ENCODE measurements at regions not wholly inside any gene's neighbourhood (a gene's known extent, or its start where the extent isn't known, plus 50 kb on each side); places are given as distances from the start of the nearest gene placed in this dataset.

DNA sequence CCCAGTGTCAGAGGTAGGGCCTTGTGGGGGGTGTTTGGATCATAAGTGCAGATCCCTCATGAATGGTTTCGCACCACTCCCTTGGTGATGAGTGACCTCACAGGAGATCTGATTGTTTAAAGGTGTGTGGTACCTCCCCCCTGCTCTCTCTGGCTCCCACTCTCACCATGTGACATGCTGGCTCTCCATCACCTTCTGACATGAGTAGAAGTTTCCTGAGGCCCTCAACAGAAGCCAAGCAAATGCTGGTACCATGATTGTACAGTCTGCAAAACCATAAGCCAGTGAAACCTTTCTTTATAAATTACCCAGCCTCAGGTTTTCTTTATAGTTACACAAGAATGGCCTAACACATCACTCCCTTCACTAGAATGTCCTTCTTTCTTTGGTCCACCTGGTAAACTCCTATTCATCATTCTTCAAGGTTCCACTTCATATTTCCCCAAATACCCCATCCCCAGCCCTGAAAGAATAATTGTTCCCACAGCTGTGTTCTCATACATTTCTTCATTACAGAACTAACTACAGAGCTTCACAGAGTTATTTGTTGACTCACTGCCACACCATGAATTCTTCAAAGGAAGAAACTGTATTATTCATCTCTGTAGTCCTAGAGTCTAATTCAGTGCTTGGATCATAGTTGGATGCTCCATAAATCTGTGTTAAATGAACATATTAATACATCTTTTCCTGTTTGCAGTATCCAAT, 81.2 kb upstream of the STK17B start:
- Histone ChIP-seq H2AFZ (ENCODE audit: low read length) (no peak overlapping the region), H3K27me3 (ENCODE audit: low read length) (no peaks in the 10 kb centered on the region), H4K20me1 (ENCODE audit: insufficient read depth, low read depth, low read length) (no peaks in the 10 kb centered on the region), H3K9ac (ENCODE audit: low read length) (no peak overlapping the region), H3K4me1 (ENCODE audit: low read length) (peaks cover 33% of the 10 kb centered on the region), H3K4me3 (ENCODE audit: low read length) (no peak overlapping the region), H3K27ac (ENCODE audit: low read length) (no peak overlapping the region), H3K9me2 (replicated peaks; ENCODE audit: insufficient read depth, low read length) (no peaks in the 10 kb centered on the region), H3K9me3 (ENCODE audit: low read length) (no peaks in the 10 kb centered on the region), H3K4me2 (ENCODE audit: low read depth, low read length, poor library complexity, severe bottlenecking) (no peak overlapping the region), H3K36me3 (ENCODE audit: insufficient read depth, low read length) (no peaks in the 10 kb centered on the region), H3K79me2 (ENCODE audit: low read length) (no peaks in the 10 kb centered on the region)
- no peak for DNase-seq

DNA sequence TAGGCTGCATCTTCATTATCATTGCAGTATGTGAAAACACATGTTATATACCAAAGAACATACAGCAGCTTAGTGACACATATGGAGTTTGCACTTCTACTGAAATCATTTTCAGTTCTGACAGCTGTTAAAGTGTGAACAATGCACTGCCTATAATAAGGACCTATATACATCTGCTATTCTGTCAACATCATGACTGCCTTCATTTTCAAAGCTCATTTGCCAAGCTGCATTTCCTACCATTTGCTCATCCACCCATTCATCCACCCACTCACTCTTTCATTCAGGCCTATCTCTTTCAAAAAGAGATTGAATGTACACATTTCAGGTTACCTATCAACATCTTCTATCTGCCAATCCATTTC, 81.7 kb upstream of the STK17B start:
- Histone ChIP-seq H3K9me2 (replicated peaks; ENCODE audit: insufficient read depth, low read length) (no peaks in the 10 kb centered on the region), H4K20me1 (ENCODE audit: insufficient read depth, low read depth, low read length) (no peaks in the 10 kb centered on the region), H3K27me3 (ENCODE audit: low read length) (no peaks in the 10 kb centered on the region), H3K79me2 (ENCODE audit: low read length) (no peaks in the 10 kb centered on the region), H3K9me3 (ENCODE audit: low read length) (no peaks in the 10 kb centered on the region), H2AFZ (ENCODE audit: low read length) (no peak overlapping the region; the same call in 1 of the 2 replicates), H3K4me3 (ENCODE audit: low read length) (no peak overlapping the region), H3K27ac (ENCODE audit: low read length) (no peak overlapping the region), H3K36me3 (ENCODE audit: insufficient read depth, low read length) (no peaks in the 10 kb centered on the region), H3K4me2 (ENCODE audit: low read depth, low read length, poor library complexity, severe bottlenecking) (no peak overlapping the region), H3K9ac (ENCODE audit: low read length) (no peak overlapping the region), H3K4me1 (ENCODE audit: low read length) (peaks cover 27% of the 10 kb centered on the region)
- no peak for DNase-seq

DNA sequence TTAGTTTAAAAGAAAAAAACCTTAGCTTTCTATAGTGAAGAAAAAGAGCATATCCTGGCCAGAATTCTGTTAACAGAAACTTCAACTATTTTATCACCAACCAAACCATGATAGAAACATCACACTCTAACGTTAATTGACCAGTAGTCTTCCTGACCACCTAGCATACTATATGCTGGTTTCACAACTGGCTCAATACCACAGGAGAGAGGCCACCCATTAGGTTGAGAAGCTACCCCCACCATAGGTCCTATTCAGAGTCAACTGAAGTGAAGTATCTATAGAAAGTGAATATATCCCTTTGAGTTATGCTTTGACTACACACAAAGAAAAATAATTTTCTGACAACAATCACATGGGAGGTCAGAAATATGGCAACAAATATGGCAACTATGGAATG, 85.2 kb upstream of the STK17B start:
- no peak overlapping the region for H2AFZ ChIP-seq (ENCODE audit: low read length)
- no peaks in the 10 kb centered on the region for H3K9me3 ChIP-seq (ENCODE audit: low read length)
- no peaks in the 10 kb centered on the region for H3K79me2 ChIP-seq (ENCODE audit: low read length)
- H3K36me3 ChIP-seq (ENCODE audit: insufficient read depth, low read length): no peaks in the 10 kb centered on the region
- peaks cover 14% of the 10 kb centered on the region for H3K4me1 ChIP-seq (ENCODE audit: low read length)
- no peak overlapping the region for H3K27ac ChIP-seq (ENCODE audit: low read length)
- no peak overlapping the region for H3K4me2 ChIP-seq (ENCODE audit: low read depth, low read length, poor library complexity, severe bottlenecking)
- DNase-seq: no peak
- no peak overlapping the region for H3K9ac ChIP-seq (ENCODE audit: low read length)
- no peak overlapping the region for H3K4me3 ChIP-seq (ENCODE audit: low read length)
- no peaks in the 10 kb centered on the region for H3K9me2 ChIP-seq (replicated peaks; ENCODE audit: insufficient read depth, low read length)
- H4K20me1 ChIP-seq (ENCODE audit: insufficient read depth, low read depth, low read length): no peaks in the 10 kb centered on the region
- H3K27me3 ChIP-seq (ENCODE audit: low read length): no peaks in the 10 kb centered on the region

DNA sequence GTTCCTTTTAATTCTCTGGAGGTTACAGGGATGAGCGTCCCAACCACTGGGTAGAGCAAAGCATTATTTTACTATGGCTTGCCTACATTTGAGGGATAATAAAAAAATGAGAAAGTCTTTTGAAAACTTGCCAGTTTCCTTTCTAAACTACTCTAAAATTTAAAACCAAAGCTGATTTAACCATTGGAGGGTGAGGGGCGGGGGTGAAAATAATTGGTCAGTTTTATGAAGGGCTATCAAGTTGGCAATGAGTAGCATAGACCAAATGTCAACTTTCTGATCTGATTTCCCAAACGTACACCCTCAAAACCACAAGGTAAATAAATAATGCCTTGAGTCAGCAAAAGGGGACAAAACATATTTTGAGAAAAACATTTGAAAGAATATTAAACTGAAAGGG, 85.7 kb upstream of the STK17B start:
- Histone ChIP-seq H3K79me2 (ENCODE audit: low read length) (no peaks in the 10 kb centered on the region), H3K36me3 (ENCODE audit: insufficient read depth, low read length) (no peaks in the 10 kb centered on the region), H3K4me3 (ENCODE audit: low read length) (no peak overlapping the region), H3K9me2 (replicated peaks; ENCODE audit: insufficient read depth, low read length) (no peaks in the 10 kb centered on the region), H2AFZ (ENCODE audit: low read length) (no peak overlapping the region), H3K27ac (ENCODE audit: low read length) (no peak overlapping the region), H3K9ac (ENCODE audit: low read length) (no peak overlapping the region), H4K20me1 (ENCODE audit: insufficient read depth, low read depth, low read length) (no peaks in the 10 kb centered on the region), H3K4me1 (ENCODE audit: low read length) (peaks cover 14% of the 10 kb centered on the region), H3K27me3 (ENCODE audit: low read length) (no peaks in the 10 kb centered on the region), H3K4me2 (ENCODE audit: low read depth, low read length, poor library complexity, severe bottlenecking) (no peak overlapping the region), H3K9me3 (ENCODE audit: low read length) (no peaks in the 10 kb centered on the region)
- no peak for DNase-seq

DNA sequence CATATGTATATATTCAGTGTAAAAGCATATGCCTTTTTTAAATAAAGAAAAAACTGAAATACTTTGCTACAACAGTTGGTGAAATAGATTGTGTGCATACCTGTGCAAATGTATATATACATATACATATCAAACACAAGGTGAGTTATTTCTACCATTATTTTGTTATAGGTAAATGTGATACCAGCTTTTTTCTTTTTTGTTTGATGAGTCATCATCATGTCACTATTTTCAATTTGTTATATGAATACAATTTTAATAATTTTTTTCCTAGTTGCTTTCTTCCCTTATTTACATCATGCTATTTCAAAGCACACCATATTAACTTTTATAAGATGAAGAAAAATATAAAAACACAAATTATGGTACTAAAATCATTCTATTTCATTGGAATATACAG, 87.0 kb upstream of the STK17B start:
- no peak for DNase-seq
- Histone ChIP-seq H4K20me1 (ENCODE audit: insufficient read depth, low read depth, low read length) (no peaks in the 10 kb centered on the region), H2AFZ (ENCODE audit: low read length) (no peak overlapping the region), H3K4me1 (ENCODE audit: low read length) (peaks cover 24% of the 10 kb centered on the region), H3K36me3 (ENCODE audit: insufficient read depth, low read length) (no peaks in the 10 kb centered on the region), H3K9me2 (replicated peaks; ENCODE audit: insufficient read depth, low read length) (no peaks in the 10 kb centered on the region), H3K27me3 (ENCODE audit: low read length) (no peaks in the 10 kb centered on the region), H3K4me2 (ENCODE audit: low read depth, low read length, poor library complexity, severe bottlenecking) (no peak overlapping the region), H3K9me3 (ENCODE audit: low read length) (no peaks in the 10 kb centered on the region), H3K4me3 (ENCODE audit: low read length) (no peak overlapping the region), H3K9ac (ENCODE audit: low read length) (no peak overlapping the region), H3K79me2 (ENCODE audit: low read length) (no peaks in the 10 kb centered on the region), H3K27ac (ENCODE audit: low read length) (no peak overlapping the region)

DNA sequence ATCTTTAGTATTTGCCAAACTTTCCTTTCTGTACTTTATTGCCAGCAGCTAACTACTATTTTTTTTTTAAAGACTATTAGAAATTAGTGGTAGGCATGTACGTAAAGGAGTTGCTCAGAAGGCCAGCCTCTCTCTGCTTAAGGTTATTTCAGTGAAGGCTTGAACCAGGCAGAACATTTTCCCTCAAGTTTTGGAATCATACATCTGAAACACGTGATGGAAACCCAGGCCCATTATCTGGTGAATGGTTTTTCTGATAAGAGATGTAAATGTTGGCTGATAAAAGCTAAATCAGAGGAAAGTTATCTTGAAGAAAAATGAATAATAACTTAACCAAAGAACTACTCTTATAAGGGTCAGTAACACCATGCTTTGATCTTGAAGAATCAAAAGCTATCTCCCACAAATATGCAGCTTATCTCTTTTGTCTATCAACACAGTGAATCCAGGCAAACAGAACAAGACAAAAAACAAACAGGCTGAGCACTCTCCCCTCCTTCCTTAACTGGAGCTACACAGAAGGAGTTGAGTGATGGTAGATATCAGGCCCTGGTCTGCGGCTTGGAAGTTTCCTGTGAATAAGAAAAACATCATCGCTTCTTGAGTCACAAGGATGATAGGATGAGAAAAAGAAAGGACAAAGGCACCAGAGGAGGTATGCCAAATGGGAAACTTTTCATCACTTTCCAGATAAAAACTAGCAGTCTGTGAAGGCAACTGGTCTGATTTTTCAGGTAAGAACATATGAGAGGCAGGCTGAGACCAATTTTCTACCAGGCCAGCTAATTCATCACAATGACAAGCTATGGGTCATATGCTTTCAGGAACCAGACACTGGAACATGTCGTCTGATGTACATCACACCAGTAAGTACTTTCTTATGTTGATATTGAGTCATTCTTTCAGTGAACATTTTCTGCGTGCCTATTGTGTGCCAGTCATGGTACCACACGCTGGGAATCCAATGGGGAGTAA, 88.4 kb upstream of the STK17B start:
- H3K4me2 ChIP-seq (ENCODE audit: low read depth, low read length, poor library complexity, severe bottlenecking): peak overlapping the region; percentile 10
- no peaks in the 10 kb centered on the region for H3K9me2 ChIP-seq (replicated peaks; ENCODE audit: insufficient read depth, low read length)
- H3K4me1 ChIP-seq (ENCODE audit: low read length): peaks cover 37% of the 10 kb centered on the region
- no peaks in the 10 kb centered on the region for H3K79me2 ChIP-seq (ENCODE audit: low read length)
- no peaks in the 10 kb centered on the region for H3K36me3 ChIP-seq (ENCODE audit: insufficient read depth, low read length)
- no peaks in the 10 kb centered on the region for H3K27me3 ChIP-seq (ENCODE audit: low read length)
- H3K9ac ChIP-seq (ENCODE audit: low read length): no peak overlapping the region
- peak overlapping the region; percentile 59 for H2AFZ ChIP-seq (ENCODE audit: low read length)
- H3K9me3 ChIP-seq (ENCODE audit: low read length): no peaks in the 10 kb centered on the region
- no peak overlapping the region for H3K27ac ChIP-seq (ENCODE audit: low read length)
- no peaks in the 10 kb centered on the region for H4K20me1 ChIP-seq (ENCODE audit: insufficient read depth, low read depth, low read length)
- H3K4me3 ChIP-seq (ENCODE audit: low read length): 0 out of 2 replicates have a peak overlapping the region, but pooled peaks have one; percentile 7
- no peak for DNase-seq

DNA sequence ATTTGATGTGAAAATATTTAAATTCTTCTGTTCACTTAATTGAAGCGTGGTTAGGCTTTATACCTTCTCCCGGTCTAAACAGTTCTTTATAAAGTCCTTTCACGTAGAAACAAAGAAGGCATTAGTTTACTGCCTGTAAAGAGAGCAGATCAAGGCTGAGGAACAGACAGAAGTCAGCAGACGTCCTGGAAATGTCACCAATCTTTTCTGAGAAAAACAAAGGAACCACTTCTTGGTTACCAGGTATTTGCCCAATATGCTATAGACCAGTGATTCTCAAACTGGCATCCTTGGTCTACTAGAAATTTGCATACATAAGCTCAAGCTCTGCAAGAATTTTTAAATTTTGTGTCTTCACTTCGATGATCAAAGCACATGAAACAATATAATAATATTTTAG, 89.2 kb upstream of the STK17B start:
- no peak for DNase-seq
- no peaks in the 10 kb centered on the region for H3K36me3 ChIP-seq (ENCODE audit: insufficient read depth, low read length)
- H3K9me2 ChIP-seq (replicated peaks; ENCODE audit: insufficient read depth, low read length): no peaks in the 10 kb centered on the region
- no peak overlapping the region for H3K27ac ChIP-seq (ENCODE audit: low read length)
- H3K4me2 ChIP-seq (ENCODE audit: low read depth, low read length, poor library complexity, severe bottlenecking): peak overlapping the region; percentile 10
- no peaks in the 10 kb centered on the region for H3K79me2 ChIP-seq (ENCODE audit: low read length)
- 0 out of 2 replicates have a peak overlapping the region, but pooled peaks have one; percentile 7 for H3K4me3 ChIP-seq (ENCODE audit: low read length)
- peak overlapping the region; percentile 59 for H2AFZ ChIP-seq (ENCODE audit: low read length)
- H3K9ac ChIP-seq (ENCODE audit: low read length): no peak overlapping the region
- H3K27me3 ChIP-seq (ENCODE audit: low read length): no peaks in the 10 kb centered on the region
- H3K9me3 ChIP-seq (ENCODE audit: low read length): no peaks in the 10 kb centered on the region
- no peaks in the 10 kb centered on the region for H4K20me1 ChIP-seq (ENCODE audit: insufficient read depth, low read depth, low read length)
- H3K4me1 ChIP-seq (ENCODE audit: low read length): peaks cover 39% of the 10 kb centered on the region

DNA sequence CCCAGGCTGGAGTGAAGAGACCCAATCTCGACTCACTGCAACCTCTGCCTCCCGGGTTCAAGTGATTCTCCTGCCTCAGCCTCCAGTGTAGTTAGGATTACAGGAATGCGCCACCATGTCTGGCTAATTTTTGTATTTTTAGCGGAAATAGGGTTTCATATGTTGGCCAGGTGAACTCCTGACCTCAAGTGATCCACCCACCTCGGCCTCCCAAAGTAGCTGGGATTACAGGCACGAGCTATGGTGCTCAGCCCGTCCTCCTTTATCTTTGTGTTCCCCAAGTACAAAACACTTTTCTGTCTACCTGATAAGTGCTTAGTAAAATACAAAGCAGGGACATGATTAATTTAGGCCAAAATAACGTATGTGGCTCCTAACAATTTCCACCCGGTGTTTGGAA, 91.2 kb upstream of the STK17B start:
- H3K4me1 ChIP-seq (ENCODE audit: low read length): peaks cover 48% of the 10 kb centered on the region
- DNase-seq: no peak
- peak overlapping the region; percentile 37; the same call in 1 of the 2 replicates for H3K9ac ChIP-seq (ENCODE audit: low read length)
- H3K4me3 ChIP-seq (ENCODE audit: low read length): peak overlapping the region; percentile 38; the same call in 1 of the 2 replicates
- H4K20me1 ChIP-seq (ENCODE audit: insufficient read depth, low read depth, low read length): no peaks in the 10 kb centered on the region
- H3K27me3 ChIP-seq (ENCODE audit: low read length): no peaks in the 10 kb centered on the region
- H3K79me2 ChIP-seq (ENCODE audit: low read length): no peaks in the 10 kb centered on the region
- no peaks in the 10 kb centered on the region for H3K9me3 ChIP-seq (ENCODE audit: low read length)
- H3K4me2 ChIP-seq (ENCODE audit: low read depth, low read length, poor library complexity, severe bottlenecking): peak overlapping the region; percentile 53
- no peaks in the 10 kb centered on the region for H3K9me2 ChIP-seq (replicated peaks; ENCODE audit: insufficient read depth, low read length)
- peak overlapping the region; percentile 59; the same call in 1 of the 2 replicates for H3K27ac ChIP-seq (ENCODE audit: low read length)
- no peaks in the 10 kb centered on the region for H3K36me3 ChIP-seq (ENCODE audit: insufficient read depth, low read length)
- H2AFZ ChIP-seq (ENCODE audit: low read length): peak overlapping the region; percentile 93

All from Karpas-422 (cell line).